ENCODE measurements at regions not wholly inside any gene's neighbourhood (a gene's known extent, or its start where the extent isn't known, plus 50 kb on each side); places are given as distances from the start of the nearest gene placed in this dataset.
"Not testable (repeated sequence)": the region's sequence is repeated elsewhere in the genome, so short reads cannot be mapped to it uniquely, and the experiment has no call there.

GRCh38 chr16:88148682-88149081 is 197.4 kb downstream of the BANP start:
- DNase-seq (ENCODE audit: low spot score); H4K20me1 ChIP-seq (replicated peaks; ENCODE audit: insufficient read depth); H3K79me2 ChIP-seq (replicated peaks; ENCODE audit: insufficient read depth); H3K4me1 Mint-ChIP-seq; ATAC-seq; H3K27ac ChIP-seq (ENCODE audit: low read depth); H3K4me3 ChIP-seq; H3F3A ChIP-seq (replicated peaks; ENCODE audit: low read depth); H3K36me3 ChIP-seq (ENCODE audit: insufficient read depth); H3K27me3 Mint-ChIP-seq (ENCODE audit: insufficient read depth, low read depth, poor library complexity); H3K4me2 ChIP-seq; H3K27me3 ChIP-seq (ENCODE audit: insufficient read depth); H3K9me2 ChIP-seq (ENCODE audit: insufficient read depth); H2AFZ ChIP-seq; H3K4me3 Mint-ChIP-seq; H3K27ac Mint-ChIP-seq; H3K4me1 ChIP-seq (ENCODE audit: insufficient read depth); H3K9me3 Mint-ChIP-seq; H3K36me3 Mint-ChIP-seq (ENCODE audit: low read depth): not testable (repeated sequence)

GRCh38 chr16:88149158-88149603 is 197.9 kb downstream of the BANP start:
- H2AFZ ChIP-seq; H3K27me3 Mint-ChIP-seq (ENCODE audit: insufficient read depth, low read depth, poor library complexity); H3K4me2 ChIP-seq; H3K9me3 Mint-ChIP-seq; H3K36me3 ChIP-seq (ENCODE audit: insufficient read depth); H3K36me3 Mint-ChIP-seq (ENCODE audit: low read depth); DNase-seq (ENCODE audit: low spot score); H3K4me3 Mint-ChIP-seq; H3K4me1 Mint-ChIP-seq; H3K9me2 ChIP-seq (ENCODE audit: insufficient read depth); H3K27me3 ChIP-seq (ENCODE audit: insufficient read depth); H3K4me1 ChIP-seq (ENCODE audit: insufficient read depth); H4K20me1 ChIP-seq (replicated peaks; ENCODE audit: insufficient read depth); H3K79me2 ChIP-seq (replicated peaks; ENCODE audit: insufficient read depth); H3K4me3 ChIP-seq; H3K27ac ChIP-seq (ENCODE audit: low read depth); ATAC-seq; H3F3A ChIP-seq (replicated peaks; ENCODE audit: low read depth); H3K27ac Mint-ChIP-seq: not testable (repeated sequence)

- H3K79me2 ChIP-seq (replicated peaks; ENCODE audit: insufficient read depth); H3K27me3 Mint-ChIP-seq (ENCODE audit: insufficient read depth, low read depth, poor library complexity); H4K20me1 ChIP-seq (replicated peaks; ENCODE audit: insufficient read depth); H3K9me2 ChIP-seq (ENCODE audit: insufficient read depth); H3K4me2 ChIP-seq; H3K36me3 Mint-ChIP-seq (ENCODE audit: low read depth); H3K36me3 ChIP-seq (ENCODE audit: insufficient read depth); H3K27me3 ChIP-seq (ENCODE audit: insufficient read depth); H3K27ac ChIP-seq (ENCODE audit: low read depth); H3K4me3 Mint-ChIP-seq; H3K4me3 ChIP-seq; H2AFZ ChIP-seq; H3F3A ChIP-seq (replicated peaks; ENCODE audit: low read depth); H3K4me1 ChIP-seq (ENCODE audit: insufficient read depth); H3K27ac Mint-ChIP-seq; H3K9me3 Mint-ChIP-seq; H3K4me1 Mint-ChIP-seq; DNase-seq (ENCODE audit: low spot score); ATAC-seq: not testable (repeated sequence)
Observed at GRCh38 chr16:88149663-88150062, 198.4 kb downstream of the BANP start.

GRCh38 chr16:88150456-88151128 is 199.4 kb downstream of the BANP start:
- not testable (repeated sequence) for H2AFZ ChIP-seq; H3K27ac Mint-ChIP-seq; H3K4me1 Mint-ChIP-seq; H3K4me1 ChIP-seq (ENCODE audit: insufficient read depth); H3K4me3 ChIP-seq; H3K27me3 Mint-ChIP-seq (ENCODE audit: insufficient read depth, low read depth, poor library complexity); H3K4me2 ChIP-seq; DNase-seq (ENCODE audit: low spot score); H3K36me3 ChIP-seq (ENCODE audit: insufficient read depth); H3K27me3 ChIP-seq (ENCODE audit: insufficient read depth); H3K79me2 ChIP-seq (replicated peaks; ENCODE audit: insufficient read depth); H3K27ac ChIP-seq (ENCODE audit: low read depth); H4K20me1 ChIP-seq (replicated peaks; ENCODE audit: insufficient read depth); H3K36me3 Mint-ChIP-seq (ENCODE audit: low read depth); H3K9me2 ChIP-seq (ENCODE audit: insufficient read depth); H3F3A ChIP-seq (replicated peaks; ENCODE audit: low read depth); H3K4me3 Mint-ChIP-seq; H3K9me3 Mint-ChIP-seq; ATAC-seq

- not testable (repeated sequence) for DNase-seq (ENCODE audit: low spot score); H3K27ac ChIP-seq (ENCODE audit: low read depth); H3K4me1 ChIP-seq (ENCODE audit: insufficient read depth); H3K27ac Mint-ChIP-seq; H3K27me3 Mint-ChIP-seq (ENCODE audit: insufficient read depth, low read depth, poor library complexity); H2AFZ ChIP-seq; ATAC-seq; H3K4me1 Mint-ChIP-seq; H3K36me3 Mint-ChIP-seq (ENCODE audit: low read depth); H3K36me3 ChIP-seq (ENCODE audit: insufficient read depth); H3F3A ChIP-seq (replicated peaks; ENCODE audit: low read depth); H3K27me3 ChIP-seq (ENCODE audit: insufficient read depth); H3K79me2 ChIP-seq (replicated peaks; ENCODE audit: insufficient read depth); H3K4me3 Mint-ChIP-seq; H3K9me3 Mint-ChIP-seq; H4K20me1 ChIP-seq (replicated peaks; ENCODE audit: insufficient read depth); H3K9me2 ChIP-seq (ENCODE audit: insufficient read depth); H3K4me3 ChIP-seq; H3K4me2 ChIP-seq
Observed at GRCh38 chr16:88151129-88151499, 199.9 kb downstream of the BANP start.

- not testable (repeated sequence) for H3K27ac Mint-ChIP-seq, H3K4me3 Mint-ChIP-seq, H3K4me1 Mint-ChIP-seq
Observed at GRCh38 chr16:88151859-88152843, 200.9 kb downstream of the BANP start.

More at GRCh38 chr16:88151859-88152843, 200.9 kb downstream of the BANP start:
- H3K36me3 Mint-ChIP-seq (ENCODE audit: low read depth); H3K4me2 ChIP-seq; DNase-seq (ENCODE audit: low spot score); H3K9me2 ChIP-seq (ENCODE audit: insufficient read depth); H3K4me3 ChIP-seq; H3F3A ChIP-seq (replicated peaks; ENCODE audit: low read depth); H3K27me3 ChIP-seq (ENCODE audit: insufficient read depth); H3K4me1 ChIP-seq (ENCODE audit: insufficient read depth); H3K79me2 ChIP-seq (replicated peaks; ENCODE audit: insufficient read depth); H3K9me3 Mint-ChIP-seq; ATAC-seq; H3K36me3 ChIP-seq (ENCODE audit: insufficient read depth); H3K27me3 Mint-ChIP-seq (ENCODE audit: insufficient read depth, low read depth, poor library complexity); H2AFZ ChIP-seq; H4K20me1 ChIP-seq (replicated peaks; ENCODE audit: insufficient read depth); H3K27ac ChIP-seq (ENCODE audit: low read depth): not testable (repeated sequence)
